ENCODE measurements at regions not wholly inside any gene's neighbourhood (a gene's known extent, or its start where the extent isn't known, plus 50 kb on each side); places are given as distances from the start of the nearest gene placed in this dataset.

DNA sequence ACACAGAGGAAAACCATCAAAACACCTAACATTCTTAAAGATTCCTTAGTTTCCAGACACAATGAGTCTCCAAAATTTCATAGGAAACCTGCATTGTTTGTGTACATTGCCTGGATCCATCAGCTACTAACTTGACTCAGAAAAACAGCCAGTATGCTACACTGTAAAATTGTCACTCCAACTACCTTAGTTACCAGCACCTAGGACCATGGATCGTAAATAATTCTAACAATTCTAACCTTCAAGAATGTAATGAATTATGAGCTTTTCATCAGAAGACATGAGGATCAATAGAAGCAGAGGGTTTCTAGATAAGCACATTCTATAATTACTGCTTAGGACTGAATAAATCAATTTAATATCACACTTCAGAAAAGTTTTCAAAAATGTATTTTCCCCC is 851.5 kb downstream of the SORCS1 start:
- no peak for TF ChIP-seq EP300 (IDR thresholded peaks at IDR 0.05; ENCODE audit: low read depth)
- TF ChIP-seq POLR2A (IDR thresholded peaks at IDR 0.05): no peak
- TF ChIP-seq, protein P1, sequence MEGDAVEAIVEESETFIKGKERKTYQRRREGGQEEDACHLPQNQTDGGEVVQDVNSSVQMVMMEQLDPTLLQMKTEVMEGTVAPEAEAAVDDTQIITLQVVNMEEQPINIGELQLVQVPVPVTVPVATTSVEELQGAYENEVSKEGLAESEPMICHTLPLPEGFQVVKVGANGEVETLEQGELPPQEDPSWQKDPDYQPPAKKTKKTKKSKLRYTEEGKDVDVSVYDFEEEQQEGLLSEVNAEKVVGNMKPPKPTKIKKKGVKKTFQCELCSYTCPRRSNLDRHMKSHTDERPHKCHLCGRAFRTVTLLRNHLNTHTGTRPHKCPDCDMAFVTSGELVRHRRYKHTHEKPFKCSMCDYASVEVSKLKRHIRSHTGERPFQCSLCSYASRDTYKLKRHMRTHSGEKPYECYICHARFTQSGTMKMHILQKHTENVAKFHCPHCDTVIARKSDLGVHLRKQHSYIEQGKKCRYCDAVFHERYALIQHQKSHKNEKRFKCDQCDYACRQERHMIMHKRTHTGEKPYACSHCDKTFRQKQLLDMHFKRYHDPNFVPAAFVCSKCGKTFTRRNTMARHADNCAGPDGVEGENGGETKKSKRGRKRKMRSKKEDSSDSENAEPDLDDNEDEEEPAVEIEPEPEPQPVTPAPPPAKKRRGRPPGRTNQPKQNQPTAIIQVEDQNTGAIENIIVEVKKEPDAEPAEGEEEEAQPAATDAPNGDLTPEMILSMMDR (IDR thresholded peaks at IDR 0.05): no peak
